Myocyte (in vitro differentiated cells): ENCODE measurements at regions not wholly inside any gene's neighbourhood (a gene's known extent, or its start where the extent isn't known, plus 50 kb on each side); places are given as distances from the start of the nearest gene placed in this dataset.
A peak's percentile ranks its signal among the peaks of the same experiment; 100 is the strongest.

Experiments
- DNase-seq: peaks from one replicate; pipeline ENCODE4 v3.0.0-alpha.2; 2012; ENCODE audit warnings: low read depth

DNA sequence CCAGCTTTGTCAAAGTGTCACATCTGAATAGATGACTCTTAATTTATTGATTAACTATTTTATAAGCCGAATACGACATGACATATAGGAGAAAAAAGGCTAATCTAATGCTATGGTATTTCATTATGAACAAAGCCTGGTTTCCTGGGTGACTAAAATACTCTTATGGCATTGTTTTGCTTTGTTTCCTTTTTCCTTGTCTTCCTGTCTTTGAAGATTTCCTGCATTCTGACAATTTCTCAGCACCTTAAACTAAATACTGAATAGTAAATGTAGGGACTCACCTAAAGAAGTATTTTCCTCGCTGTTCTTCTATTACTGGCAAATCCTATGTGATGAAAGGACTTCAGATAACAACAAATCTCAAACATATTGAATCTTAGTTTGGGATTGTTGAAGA lies 1284.5 kb downstream of the EFNA5 start:
- no peak for DNase-seq

GRCh38 chr5:106380736-106381135 lies 1290.0 kb downstream of the EFNA5 start:
- no peak for DNase-seq

GRCh38 chr5:106376522-106376921 lies 1294.2 kb downstream of the EFNA5 start:
- peak; percentile 26 for DNase-seq

DNA sequence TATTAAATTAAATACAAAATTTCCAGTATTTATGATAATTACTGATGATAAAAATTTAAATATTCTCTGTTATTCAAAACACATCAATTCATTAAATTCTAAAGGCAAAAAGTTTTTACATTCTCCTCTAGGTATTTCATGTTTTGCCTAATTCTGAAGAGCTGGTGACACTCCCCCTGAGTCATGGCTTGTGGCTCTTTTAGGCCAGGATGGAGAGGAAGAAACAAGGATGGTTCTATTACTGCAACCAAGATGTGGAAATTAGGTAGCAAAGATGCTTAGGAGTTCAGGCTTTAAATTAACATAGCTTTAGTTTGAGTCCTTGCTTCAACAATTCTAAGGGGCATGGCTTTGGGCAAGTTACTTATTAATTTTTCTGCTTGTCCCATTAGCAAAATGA lies 1295.8 kb downstream of the EFNA5 start:
- DNase-seq: no peak

GRCh38 chr5:106368021-106368420 lies 1302.7 kb downstream of the EFNA5 start:
- DNase-seq: no peak

DNA sequence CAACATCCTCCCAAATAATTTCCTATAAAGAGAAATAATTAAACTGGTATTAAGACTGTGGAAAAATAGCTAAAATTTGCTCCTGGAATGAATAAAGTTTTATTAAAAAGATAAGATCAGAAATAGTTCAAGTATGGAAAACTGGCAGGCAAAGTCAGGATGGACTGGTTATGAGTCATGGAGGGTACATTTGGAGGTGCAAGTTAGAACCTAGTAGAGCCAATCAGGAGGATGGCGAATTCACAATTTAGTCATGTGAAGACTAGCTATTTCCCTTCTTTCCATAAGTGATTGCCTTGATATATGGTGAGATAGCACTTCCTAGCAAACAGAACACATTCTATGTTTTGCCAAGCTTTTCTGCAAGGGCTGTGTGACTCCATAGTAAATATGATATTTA lies 1303.5 kb downstream of the EFNA5 start:
- no peak for DNase-seq

DNA sequence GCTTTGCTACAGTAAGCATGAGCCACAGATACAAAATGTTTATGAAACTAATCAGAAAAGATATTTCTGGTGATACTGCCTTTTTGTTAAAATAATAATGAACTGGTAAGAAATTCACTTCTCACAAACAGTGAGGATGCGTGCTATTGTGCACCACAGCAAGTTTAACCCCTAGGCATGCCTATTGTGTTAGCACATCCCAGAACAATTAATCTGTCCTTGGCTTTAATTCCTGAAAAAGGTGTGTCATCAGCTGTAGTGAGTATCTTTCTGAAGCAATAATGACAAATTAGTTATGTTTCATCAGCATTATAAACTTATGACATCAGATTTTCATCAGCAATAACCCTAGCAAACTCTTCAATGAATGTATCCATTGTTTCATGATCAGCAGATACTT lies 1307.2 kb downstream of the EFNA5 start:
- DNase-seq: no peak

- no peak for DNase-seq
These were observed 1308.8 kb downstream of the EFNA5 start for GRCh38 chr5:106361905-106362304.

DNA sequence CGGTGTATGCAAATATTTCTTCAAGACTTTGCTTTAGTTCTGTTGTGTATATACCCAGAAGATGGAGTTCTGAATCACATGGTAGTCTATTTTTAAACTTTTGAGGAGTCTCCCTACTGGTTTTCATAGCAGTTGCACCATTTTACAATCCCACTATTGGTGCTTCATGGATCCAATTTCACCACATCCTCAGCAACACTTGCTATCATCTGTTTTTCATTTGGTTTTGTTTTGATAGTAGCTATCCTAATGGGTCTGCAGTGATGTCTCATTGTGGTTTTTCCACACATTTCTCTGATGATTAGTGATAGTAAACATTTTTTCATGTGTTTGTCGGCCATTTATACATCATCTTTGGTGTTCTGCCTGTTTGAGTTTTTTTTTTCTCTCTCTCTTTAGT lies 1339.3 kb downstream of the EFNA5 start:
- peak; percentile 81 for DNase-seq

DNA sequence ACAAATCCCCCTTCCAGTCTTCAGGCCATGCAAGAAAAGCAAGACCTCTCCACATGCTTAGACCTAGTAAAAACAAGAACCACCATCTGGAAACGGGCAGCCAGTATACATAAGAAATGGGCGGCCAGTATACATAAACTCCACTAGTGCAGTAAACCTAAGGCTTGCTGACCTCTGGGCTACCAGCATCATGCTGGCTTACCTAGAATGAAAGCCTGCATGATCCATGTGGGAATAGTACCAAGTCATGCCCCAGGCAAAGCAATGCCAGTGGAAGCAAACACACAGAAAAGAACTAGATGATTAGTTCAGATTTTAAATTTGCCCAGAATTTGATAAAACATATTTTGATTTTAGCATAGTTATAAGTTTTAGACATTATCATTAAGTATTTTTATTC lies 1346.4 kb downstream of the EFNA5 start:
- DNase-seq: no peak

GRCh38 chr5:106321242-106321641 lies 1349.5 kb downstream of the EFNA5 start:
- no peak for DNase-seq

DNA sequence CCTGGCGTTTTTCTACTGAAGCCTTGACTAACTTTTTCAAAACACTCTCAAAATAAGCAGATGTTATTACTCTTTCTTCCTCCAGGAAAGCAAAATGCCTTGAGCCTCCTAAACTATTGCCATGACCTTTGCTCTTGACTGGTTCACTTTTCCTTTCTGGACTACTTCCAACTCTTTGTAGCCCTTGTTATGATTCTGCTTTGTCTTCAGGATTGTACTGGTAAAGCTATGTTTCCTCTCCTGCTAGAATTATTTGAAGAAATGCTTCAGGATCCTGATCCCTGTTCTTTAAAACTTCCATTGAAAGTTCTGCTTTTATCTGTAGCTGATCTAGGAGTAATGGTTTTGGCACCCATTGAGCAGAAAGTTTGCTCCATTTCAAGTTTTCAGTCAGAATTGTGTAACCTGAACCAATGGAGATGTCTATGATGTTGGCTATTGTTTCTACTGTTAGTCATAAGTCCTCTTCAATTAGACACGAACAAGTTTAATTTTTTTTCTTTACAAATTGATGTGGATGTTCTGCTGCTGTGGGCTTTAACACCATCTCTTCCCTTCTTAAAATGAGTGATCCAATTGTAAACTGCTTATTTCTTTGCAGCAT lies 1356.4 kb downstream of the EFNA5 start:
- no peak for DNase-seq

- DNase-seq: no peak
These were observed 1358.4 kb downstream of the EFNA5 start for GRCh38 chr5:106312360-106312759.

DNA sequence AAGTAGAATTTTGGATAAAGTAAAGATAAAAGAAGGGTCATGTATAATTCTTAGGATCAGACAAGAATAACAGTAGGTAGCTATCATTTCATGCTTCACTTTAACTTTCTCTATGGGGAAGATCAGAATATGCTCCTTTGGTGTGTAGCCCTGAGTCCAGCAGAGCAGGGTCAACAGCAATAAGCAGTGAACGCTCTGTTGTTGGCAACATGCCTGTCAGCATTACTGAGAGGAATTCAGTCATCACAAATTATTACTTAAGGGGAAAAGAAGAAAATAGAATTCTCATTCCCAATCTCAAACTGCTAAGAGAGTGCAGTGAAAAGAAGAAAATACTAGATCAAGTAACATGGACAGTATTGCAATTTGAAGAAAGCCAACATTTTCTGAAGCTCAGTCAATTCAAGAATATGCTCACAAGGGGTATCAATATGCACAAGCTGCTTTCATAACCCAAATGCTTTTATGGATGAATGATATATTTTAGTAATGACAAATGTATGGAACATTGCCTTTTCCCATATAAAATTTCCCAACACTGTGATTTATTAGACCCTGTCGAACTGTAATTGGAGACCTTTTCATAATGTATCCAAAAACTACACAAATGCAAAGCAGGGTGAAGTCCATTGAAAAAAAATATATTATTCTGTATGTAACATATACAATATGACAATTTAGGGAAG lies 1359.4 kb downstream of the EFNA5 start:
- DNase-seq: no peak

DNA sequence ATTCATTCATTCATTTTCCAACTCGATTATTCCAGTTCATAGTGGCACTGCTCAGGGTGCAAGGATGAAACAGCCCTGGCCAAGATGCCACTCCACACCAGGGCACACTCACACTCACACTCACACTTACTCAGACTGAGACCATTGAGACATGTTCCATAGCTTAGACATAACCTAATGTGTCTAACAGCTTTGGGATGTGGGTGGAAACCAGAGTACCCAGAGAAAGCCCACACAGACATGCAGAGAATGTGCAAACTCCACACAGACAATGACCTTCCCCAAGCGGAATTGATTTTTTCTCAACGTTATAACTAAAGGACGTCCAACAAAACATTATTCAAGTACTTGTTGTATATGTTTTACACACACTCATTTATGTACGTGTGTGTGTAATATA lies 1363.5 kb downstream of the EFNA5 start:
- no peak for DNase-seq

- DNase-seq: no peak
These were observed 1364.3 kb downstream of the EFNA5 start for GRCh38 chr5:106306313-106307028.

DNA sequence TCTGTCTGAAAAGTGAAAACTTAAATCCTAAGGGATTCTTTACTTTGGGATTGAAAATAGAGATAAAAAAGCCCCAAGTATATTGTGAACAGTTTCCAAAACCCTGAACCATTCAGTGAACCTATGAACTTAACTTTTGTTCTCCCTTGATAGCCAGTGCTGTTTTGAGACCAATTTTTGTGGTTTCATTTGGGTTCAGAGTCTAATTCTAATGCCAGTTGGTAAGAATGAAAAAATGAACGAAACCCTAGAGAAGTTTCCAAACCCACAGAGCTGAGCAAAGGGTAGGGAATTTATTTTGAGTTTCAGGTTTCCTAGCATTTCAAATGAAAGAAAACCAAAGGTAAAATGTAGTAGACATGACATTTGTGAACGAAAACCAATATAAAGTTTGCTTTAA lies 1366.8 kb downstream of the EFNA5 start:
- peak; percentile 56 for DNase-seq

- no peak for DNase-seq
These were observed 1378.1 kb downstream of the EFNA5 start for GRCh38 chr5:106292654-106293053.

DNA sequence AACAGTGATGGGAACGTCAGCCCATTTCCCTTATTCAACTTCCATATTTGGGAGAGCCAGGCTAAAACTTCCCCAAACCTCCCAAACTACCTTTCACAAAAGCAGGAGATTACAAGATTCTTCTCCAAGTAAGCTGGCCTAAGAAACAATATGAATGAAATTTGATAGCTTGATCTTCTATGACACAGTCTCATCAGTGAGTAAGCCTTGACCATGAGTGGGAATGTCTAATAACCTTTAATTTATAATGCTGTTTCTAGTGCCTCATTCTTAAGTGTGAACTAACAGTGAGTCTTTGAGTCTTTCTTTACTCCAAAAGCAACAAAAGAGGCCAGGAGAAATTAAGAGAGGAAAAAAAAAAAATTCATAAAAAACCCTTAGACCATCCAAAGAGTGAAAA lies 1379.9 kb downstream of the EFNA5 start:
- DNase-seq: peak; percentile 21

DNA sequence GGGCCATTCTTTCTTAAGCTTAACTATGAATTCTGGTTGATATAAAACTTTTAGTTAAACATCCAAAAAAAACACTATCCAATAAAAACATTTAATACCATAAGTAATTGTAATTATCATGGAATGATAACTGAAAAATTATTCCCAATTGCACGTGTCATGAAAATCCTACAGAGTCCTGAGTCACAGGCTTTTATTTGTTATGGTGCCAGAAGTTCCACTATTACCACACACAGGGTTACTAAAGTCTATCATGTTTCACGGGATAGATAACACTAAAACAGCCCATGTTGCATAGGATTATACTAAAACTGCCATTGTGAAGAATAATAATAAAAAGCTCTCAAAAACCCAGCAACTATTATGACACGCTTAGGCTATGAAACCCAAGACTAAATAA lies 1381.8 kb downstream of the EFNA5 start:
- peak; percentile 36 for DNase-seq

DNA sequence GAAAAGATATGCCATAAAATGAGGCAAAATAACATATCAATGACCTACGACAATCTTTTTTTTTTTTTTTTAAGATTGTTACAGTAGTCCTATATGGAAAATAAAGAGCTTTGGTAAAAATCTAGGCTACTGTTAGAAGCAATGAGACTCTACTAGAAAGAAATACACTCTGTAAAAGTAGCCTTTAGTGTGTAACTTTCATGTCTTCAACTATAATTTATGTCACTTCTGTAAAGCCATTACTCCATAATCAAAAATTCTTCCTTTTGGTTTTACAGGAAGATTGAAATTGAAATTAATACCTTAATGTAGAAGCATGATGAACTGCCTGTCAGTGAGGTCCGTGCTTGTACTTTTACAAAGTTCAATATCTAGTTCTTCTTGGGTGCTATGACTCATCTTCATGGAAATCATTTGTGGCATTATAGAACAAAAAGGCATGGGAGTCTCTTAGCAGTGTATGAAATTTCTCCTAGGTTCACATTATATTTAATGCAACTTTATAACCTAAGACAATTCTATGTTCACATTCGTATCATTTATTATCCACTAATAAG lies 1393.1 kb downstream of the EFNA5 start:
- DNase-seq: no peak

- DNase-seq: peak; percentile 64
These were observed 1401.4 kb downstream of the EFNA5 start for GRCh38 chr5:106269252-106269843.
